ENCODE measurements at regions not wholly inside any gene's neighbourhood (a gene's known extent, or its start where the extent isn't known, plus 50 kb on each side); places are given as distances from the start of the nearest gene placed in this dataset.
"Not testable (repeated sequence)": the region's sequence is repeated elsewhere in the genome, so short reads cannot be mapped to it uniquely, and the experiment has no call there.

DNA sequence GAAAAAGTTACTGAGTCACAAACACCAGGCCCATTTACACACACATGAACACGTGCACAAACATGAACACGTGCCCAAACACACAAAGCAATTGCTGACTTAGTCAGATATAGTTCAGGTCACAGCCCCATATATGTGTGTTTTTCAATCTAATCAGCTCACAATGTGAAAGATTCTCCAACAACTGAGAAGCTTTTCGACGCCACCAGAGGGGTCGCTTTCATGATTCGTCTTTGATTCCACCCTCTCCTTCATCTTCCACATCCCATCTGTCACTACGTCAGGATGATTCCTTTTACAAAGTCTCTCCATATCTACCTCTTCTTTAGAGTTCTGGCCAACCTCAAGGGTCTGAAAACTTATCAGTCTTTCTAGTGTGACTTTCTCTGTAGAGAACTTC lies 188.7 kb upstream of the LRRC61 start:
- TF ChIP-seq YY1 (IDR thresholded peaks at IDR 0.05; ENCODE audit: insufficient read depth, insufficient read length); ZNF274 (IDR thresholded peaks at IDR 0.05; ENCODE audit: low read depth, low read length): not testable (repeated sequence)
